ENCODE measurements at regions not wholly inside any gene's neighbourhood (a gene's known extent, or its start where the extent isn't known, plus 50 kb on each side); places are given as distances from the start of the nearest gene placed in this dataset.
"Not testable (repeated sequence)": the region's sequence is repeated elsewhere in the genome, so short reads cannot be mapped to it uniquely, and the experiment has no call there.

GRCh38 chr2:110339126-110339525 is 126.8 kb upstream of the MTLN start:
- TF ChIP-seq, protein P1, sequence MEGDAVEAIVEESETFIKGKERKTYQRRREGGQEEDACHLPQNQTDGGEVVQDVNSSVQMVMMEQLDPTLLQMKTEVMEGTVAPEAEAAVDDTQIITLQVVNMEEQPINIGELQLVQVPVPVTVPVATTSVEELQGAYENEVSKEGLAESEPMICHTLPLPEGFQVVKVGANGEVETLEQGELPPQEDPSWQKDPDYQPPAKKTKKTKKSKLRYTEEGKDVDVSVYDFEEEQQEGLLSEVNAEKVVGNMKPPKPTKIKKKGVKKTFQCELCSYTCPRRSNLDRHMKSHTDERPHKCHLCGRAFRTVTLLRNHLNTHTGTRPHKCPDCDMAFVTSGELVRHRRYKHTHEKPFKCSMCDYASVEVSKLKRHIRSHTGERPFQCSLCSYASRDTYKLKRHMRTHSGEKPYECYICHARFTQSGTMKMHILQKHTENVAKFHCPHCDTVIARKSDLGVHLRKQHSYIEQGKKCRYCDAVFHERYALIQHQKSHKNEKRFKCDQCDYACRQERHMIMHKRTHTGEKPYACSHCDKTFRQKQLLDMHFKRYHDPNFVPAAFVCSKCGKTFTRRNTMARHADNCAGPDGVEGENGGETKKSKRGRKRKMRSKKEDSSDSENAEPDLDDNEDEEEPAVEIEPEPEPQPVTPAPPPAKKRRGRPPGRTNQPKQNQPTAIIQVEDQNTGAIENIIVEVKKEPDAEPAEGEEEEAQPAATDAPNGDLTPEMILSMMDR (IDR thresholded peaks at IDR 0.05): not testable (repeated sequence)
- TF ChIP-seq EZH2 (IDR thresholded peaks at IDR 0.05; ENCODE audit: borderline replicate concordance, insufficient read depth, low read depth, low read length, poor library complexity, severe bottlenecking): not testable (repeated sequence)

Measured in B cell (primary cell).